Osteocyte (in vitro differentiated cells): ENCODE measurements at regions not wholly inside any gene's neighbourhood (a gene's known extent, or its start where the extent isn't known, plus 50 kb on each side); places are given as distances from the start of the nearest gene placed in this dataset.
"Not testable (repeated sequence)": the region's sequence is repeated elsewhere in the genome, so short reads cannot be mapped to it uniquely, and the experiment has no call there.

ENCODE experiments used
- DNase-seq: peaks from one replicate; pipeline ENCODE4 v3.0.0; 2021; ENCODE audit warnings: mixed read lengths; ENCODE audit not compliant: unreplicated experiment; ENCODE audit errors: extremely low spot score
- H3K27ac Mint-ChIP-seq: one replicate; pipeline ENCODE4 v1.8.0; 2021; ENCODE audit warnings: mild to moderate bottlenecking, mixed read lengths; ENCODE audit not compliant: unreplicated experiment
- H3K27me3 Mint-ChIP-seq: one replicate; pipeline ENCODE4 v1.8.0; 2021; ENCODE audit warnings: mixed read lengths; ENCODE audit not compliant: unreplicated experiment
- H3K36me3 Mint-ChIP-seq: one replicate; pipeline ENCODE4 v1.8.0; 2021; ENCODE audit warnings: mixed read lengths; ENCODE audit not compliant: unreplicated experiment
- H3K4me1 Mint-ChIP-seq: one replicate; pipeline ENCODE4 v1.8.0; 2021; ENCODE audit warnings: mixed read lengths; ENCODE audit not compliant: unreplicated experiment
- H3K4me3 Mint-ChIP-seq: one replicate; pipeline ENCODE4 v1.8.0; 2021; ENCODE audit warnings: mild to moderate bottlenecking, moderate library complexity, mixed read lengths; ENCODE audit not compliant: unreplicated experiment
- H3K9me3 Mint-ChIP-seq: one replicate; pipeline ENCODE4 v1.8.0; 2021; ENCODE audit warnings: mixed read lengths; ENCODE audit not compliant: unreplicated experiment
- TF ChIP-seq, protein P1 (sequence below): fragments of 200-600 bp; sonication (generic); IDR thresholded peaks from 2 replicates; pipeline ENCODE4 v1.5.0; 2021; ENCODE audit warnings: antibody characterized with exemption, mild to moderate bottlenecking, moderate library complexity

DNA sequence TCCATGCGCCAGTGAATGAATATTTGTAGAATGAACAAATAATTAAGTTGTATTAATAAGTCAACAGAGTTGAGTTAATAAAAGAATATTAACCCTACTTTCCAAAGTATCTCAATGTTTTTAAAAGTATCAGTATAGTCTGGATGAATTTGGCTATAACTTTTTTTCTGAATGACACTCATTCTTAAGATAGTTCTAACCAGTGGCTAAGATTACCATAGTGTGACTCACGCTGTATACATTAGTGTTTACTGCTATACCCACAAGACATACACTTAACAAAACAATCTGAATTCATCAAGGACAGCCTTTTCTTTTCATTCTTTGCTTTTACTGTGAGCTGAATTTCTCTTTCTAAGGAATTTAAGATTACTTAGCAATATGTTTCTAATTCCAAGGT, 77.0 kb upstream of the PDE1A start:
- no peak for DNase-seq
- H3K36me3 Mint-ChIP-seq, result no peaks in the 10 kb centered on the region
- no peak overlapping the region for H3K27ac Mint-ChIP-seq
- H3K27me3 Mint-ChIP-seq, result no peaks in the 10 kb centered on the region
- H3K4me1 Mint-ChIP-seq, result peaks cover 17% of the 10 kb centered on the region
- no peak overlapping the region for H3K4me3 Mint-ChIP-seq
- TF ChIP-seq, protein P1, sequence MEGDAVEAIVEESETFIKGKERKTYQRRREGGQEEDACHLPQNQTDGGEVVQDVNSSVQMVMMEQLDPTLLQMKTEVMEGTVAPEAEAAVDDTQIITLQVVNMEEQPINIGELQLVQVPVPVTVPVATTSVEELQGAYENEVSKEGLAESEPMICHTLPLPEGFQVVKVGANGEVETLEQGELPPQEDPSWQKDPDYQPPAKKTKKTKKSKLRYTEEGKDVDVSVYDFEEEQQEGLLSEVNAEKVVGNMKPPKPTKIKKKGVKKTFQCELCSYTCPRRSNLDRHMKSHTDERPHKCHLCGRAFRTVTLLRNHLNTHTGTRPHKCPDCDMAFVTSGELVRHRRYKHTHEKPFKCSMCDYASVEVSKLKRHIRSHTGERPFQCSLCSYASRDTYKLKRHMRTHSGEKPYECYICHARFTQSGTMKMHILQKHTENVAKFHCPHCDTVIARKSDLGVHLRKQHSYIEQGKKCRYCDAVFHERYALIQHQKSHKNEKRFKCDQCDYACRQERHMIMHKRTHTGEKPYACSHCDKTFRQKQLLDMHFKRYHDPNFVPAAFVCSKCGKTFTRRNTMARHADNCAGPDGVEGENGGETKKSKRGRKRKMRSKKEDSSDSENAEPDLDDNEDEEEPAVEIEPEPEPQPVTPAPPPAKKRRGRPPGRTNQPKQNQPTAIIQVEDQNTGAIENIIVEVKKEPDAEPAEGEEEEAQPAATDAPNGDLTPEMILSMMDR, result no peak
- no peaks in the 10 kb centered on the region for H3K9me3 Mint-ChIP-seq

DNA sequence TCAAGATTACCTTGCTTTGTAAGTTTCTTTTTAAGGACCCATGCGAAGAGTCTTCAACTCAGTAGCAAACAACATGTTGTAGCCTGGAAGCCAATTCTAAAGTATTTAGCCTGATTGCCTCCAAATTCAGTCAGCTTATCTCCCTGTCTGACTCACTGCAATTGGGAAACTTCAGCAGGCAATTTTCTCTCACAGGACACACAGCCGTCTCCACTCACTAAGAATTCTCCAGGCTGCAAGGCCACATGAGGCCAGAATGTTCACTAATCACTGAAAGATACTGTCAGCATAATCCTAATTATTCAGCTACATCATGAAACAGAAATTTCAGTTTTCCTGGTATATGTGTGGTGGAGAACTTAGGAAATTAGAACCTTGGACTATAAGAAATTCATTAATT, 78.1 kb upstream of the PDE1A start:
- H3K4me1 Mint-ChIP-seq, result peaks cover 11% of the 10 kb centered on the region
- no peak overlapping the region for H3K4me3 Mint-ChIP-seq

DNA sequence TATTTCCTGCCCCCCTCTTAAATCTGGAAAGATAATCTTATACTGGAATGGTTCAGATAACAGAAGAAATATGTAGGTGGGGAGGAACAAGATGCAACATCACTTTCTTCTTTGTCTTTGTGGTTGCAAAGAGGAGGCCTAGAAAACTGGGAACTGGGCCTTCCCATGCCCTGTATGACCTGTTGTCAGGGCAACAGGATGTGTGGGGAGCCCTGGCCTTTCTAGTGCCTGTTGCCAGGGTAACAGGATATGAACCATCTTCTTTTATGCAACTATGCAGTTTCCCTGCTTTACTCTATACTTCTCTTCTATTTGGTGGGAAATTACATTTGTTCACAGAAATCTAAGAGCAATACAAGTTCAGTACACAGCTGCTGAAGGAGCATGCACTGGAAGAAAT, 79.8 kb upstream of the PDE1A start:
- H3K4me3 Mint-ChIP-seq, result no peak overlapping the region
- no peaks in the 10 kb centered on the region for H3K36me3 Mint-ChIP-seq
- no peaks in the 10 kb centered on the region for H3K9me3 Mint-ChIP-seq
- H3K4me1 Mint-ChIP-seq, result peaks cover 7% of the 10 kb centered on the region
- DNase-seq, result no peak
- peak overlapping the region; percentile 36 for H3K27ac Mint-ChIP-seq
- no peaks in the 10 kb centered on the region for H3K27me3 Mint-ChIP-seq
- TF ChIP-seq, protein P1, result no peak

More for the DNA sequence above, 78.1 kb upstream of the PDE1A start:
- no peak for DNase-seq
- no peaks in the 10 kb centered on the region for H3K27me3 Mint-ChIP-seq
- H3K27ac Mint-ChIP-seq, result no peak overlapping the region
- H3K36me3 Mint-ChIP-seq, result no peaks in the 10 kb centered on the region
- TF ChIP-seq, protein P1, result no peak
- no peaks in the 10 kb centered on the region for H3K9me3 Mint-ChIP-seq

DNA sequence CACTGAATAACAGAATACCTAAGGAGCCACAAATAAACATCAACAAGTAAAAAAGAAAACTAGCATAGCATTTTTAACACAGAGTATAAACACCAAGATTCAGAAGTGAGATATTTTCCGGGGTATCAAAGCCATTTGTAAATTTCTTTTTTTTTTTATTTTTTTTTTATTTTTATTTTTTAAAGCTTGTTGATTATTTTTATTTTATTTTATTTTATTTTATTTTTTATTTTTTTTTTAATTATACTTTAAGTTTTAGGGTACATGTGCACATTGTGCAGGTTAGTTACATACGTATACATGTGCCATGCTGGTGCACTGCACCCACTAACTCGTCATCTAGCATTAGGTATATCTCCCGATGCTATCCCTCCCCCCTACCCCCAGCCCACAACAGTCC, 81.7 kb upstream of the PDE1A start:
- not testable (repeated sequence) for H3K4me3 Mint-ChIP-seq, DNase-seq, H3K36me3 Mint-ChIP-seq, H3K27me3 Mint-ChIP-seq, H3K4me1 Mint-ChIP-seq, H3K27ac Mint-ChIP-seq
- H3K9me3 Mint-ChIP-seq, result peaks cover 16% of the 10 kb centered on the region

DNA sequence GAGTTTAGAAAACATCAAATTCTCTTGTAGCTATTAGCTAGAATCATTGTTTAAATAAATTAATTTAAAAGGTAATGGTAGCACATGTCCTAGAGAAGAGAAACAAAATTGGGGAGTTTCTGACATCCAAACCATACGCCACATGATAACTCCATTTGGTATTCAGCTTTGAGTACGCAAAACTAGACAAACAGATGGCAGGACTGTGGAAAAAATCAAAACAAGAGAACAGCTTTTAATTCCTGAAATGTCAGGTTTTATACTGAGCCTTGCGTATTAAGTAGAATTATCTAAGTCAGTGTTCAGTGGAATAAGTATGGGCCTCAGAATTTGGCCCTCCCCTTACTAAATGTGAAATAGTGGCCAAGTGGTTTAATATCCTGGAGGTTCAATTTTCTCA, 82.4 kb upstream of the PDE1A start:
- TF ChIP-seq, protein P1, result no peak
- H3K27ac Mint-ChIP-seq, result no peak overlapping the region
- peaks cover 20% of the 10 kb centered on the region for H3K9me3 Mint-ChIP-seq
- no peaks in the 10 kb centered on the region for H3K27me3 Mint-ChIP-seq
- no peak for DNase-seq
- no peak overlapping the region for H3K4me3 Mint-ChIP-seq
- H3K36me3 Mint-ChIP-seq, result peaks cover 4% of the 10 kb centered on the region
- peaks cover 7% of the 10 kb centered on the region for H3K4me1 Mint-ChIP-seq
